Gastroesophageal sphincter (tissue), 3 donors: ENCODE measurements at regions not wholly inside any gene's neighbourhood (a gene's known extent, or its start where the extent isn't known, plus 50 kb on each side); places are given as distances from the start of the nearest gene placed in this dataset.

ENCODE experiments used
- CTCF ChIP-seq, 4 experiments: fragments of 200-600 bp in 2 of 4; fragments of 450-650 bp in 2 of 4; sonication (generic) in 1 of 4; IDR thresholded peaks; one replicate each; pipeline ENCODE4 v1.5.1; 2017 to 2019; ENCODE audit warnings: antibody characterized with exemption in 4 of 4, mild to moderate bottlenecking in 2 of 4, moderate library complexity in 2 of 4
- EP300 ChIP-seq: sonication (generic); formaldehyde crosslinking; IDR thresholded peaks from one replicate; pipeline ENCODE4 v1.6.1; 2017; ENCODE audit warnings: antibody characterized with exemption, mild to moderate bottlenecking
- POLR2A ChIP-seq, 2 donors: fragments of 450-650 bp; IDR thresholded peaks; one replicate each; pipeline ENCODE4 v1.6.1; 2017; ENCODE audit warnings: antibody characterized with exemption in 2 of 2, mild to moderate bottlenecking in 2 of 2, moderate library complexity in 1 of 2

DNA sequence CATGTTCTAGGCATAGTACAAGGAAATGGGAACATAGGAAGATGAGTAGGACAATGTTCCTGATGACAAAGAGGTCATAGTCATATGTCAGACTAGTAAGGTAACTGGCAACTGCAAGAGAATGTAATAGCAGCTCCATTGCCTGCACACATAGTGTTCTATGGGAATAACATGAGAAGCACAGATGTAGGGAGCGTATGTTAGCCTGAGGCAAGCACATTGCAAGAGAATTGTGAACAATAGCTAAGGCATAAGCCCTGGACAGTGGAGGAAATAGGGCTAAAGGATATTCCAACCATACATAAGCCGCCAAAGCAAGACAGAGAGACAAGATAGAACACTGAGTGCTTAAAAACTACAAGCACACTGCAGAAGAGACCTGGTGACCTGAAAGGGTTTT is 1017.0 kb upstream of the TENM4 start:
- TF ChIP-seq CTCF (IDR thresholded peaks at IDR 0.05) (no peak), EP300 (no peak), POLR2A (IDR thresholded peaks at IDR 0.05) (no peak)
